IPS-20b (cell line): ENCODE measurements at regions not wholly inside any gene's neighbourhood (a gene's known extent, or its start where the extent isn't known, plus 50 kb on each side); places are given as distances from the start of the nearest gene placed in this dataset.
"Not testable (repeated sequence)": the region's sequence is repeated elsewhere in the genome, so short reads cannot be mapped to it uniquely, and the experiment has no call there.

ENCODE experiments used
- H3K27ac ChIP-seq: one replicate; pipeline ENCODE4 v1.5.1; 2013; ENCODE audit warnings: low read length
- H3K27me3 ChIP-seq: 2 replicates; pipeline ENCODE4 v1.6.1; 2013; ENCODE audit warnings: mild to moderate bottlenecking, low read length, inconsistent platforms; ENCODE audit not compliant: insufficient read depth
- H3K36me3 ChIP-seq: 2 replicates; pipeline ENCODE4 v1.6.1; 2013; ENCODE audit warnings: low read depth, mild to moderate bottlenecking, inconsistent platforms, low read length, moderate library complexity; ENCODE audit not compliant: insufficient read depth
- H3K4me1 ChIP-seq: 2 replicates; pipeline ENCODE4 v1.6.1; 2013; ENCODE audit warnings: mild to moderate bottlenecking, control low read depth, inconsistent platforms, low read length, moderate library complexity; ENCODE audit not compliant: insufficient read depth
- H3K4me3 ChIP-seq: 2 replicates; pipeline ENCODE4 v1.5.1; 2013; ENCODE audit warnings: mild to moderate bottlenecking, low read length, inconsistent platforms
- H3K9ac ChIP-seq: 2 replicates; pipeline ENCODE4 v1.6.1; 2013; ENCODE audit warnings: low read depth, mild to moderate bottlenecking, inconsistent platforms, low read length, moderate library complexity
- H3K9me3 ChIP-seq: 2 replicates; pipeline ENCODE4 v1.6.1; 2013; ENCODE audit warnings: mild to moderate bottlenecking, low read depth, low read length, inconsistent platforms; ENCODE audit not compliant: insufficient read depth

DNA sequence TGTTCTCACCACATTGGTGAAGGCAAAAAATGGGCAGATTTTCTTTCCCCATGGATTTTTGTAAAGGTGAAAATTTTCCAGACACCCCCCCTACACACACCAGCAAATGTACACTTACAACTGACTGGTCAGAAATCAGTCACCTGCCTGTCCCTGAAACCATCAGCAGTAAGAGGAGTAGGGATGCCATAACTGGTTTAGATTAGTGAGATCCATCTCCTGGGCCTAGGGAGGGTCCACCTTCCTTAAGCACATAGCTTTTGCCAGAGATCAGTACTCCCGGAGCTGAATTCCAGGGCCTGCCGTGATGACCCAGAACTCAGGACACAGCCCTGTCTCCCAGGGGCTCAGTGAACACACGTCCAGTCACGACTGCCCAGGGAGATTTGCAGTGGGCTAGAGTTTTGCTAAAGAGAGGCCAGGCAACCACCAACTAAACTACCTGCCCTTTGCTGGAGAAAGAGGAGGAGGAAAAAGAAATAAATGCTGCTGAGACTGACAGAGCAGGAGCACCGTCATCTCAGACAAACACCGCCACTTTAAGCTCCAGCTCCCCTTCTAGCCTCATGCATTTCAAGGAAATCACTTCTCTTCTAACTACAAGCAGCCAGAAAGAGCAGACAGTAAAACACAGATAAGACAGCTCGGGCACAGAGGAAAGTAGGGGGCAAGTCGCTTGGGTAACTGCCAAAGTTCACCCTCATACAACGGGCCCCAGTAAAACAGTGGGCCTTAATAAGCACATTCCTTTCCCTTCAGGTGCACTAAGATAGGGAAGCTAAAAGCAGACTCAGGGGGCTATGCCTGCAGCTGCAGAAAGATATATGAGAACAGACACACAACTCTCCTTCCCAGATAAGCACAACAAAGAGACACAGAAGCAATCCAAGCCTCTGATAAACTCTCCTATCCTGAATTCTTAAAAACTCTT, 82.6 kb upstream of the SPTLC3 start:
- peaks cover 10% of the 10 kb centered on the region; the same call in 1 of the 2 replicates for H3K9me3 ChIP-seq

DNA sequence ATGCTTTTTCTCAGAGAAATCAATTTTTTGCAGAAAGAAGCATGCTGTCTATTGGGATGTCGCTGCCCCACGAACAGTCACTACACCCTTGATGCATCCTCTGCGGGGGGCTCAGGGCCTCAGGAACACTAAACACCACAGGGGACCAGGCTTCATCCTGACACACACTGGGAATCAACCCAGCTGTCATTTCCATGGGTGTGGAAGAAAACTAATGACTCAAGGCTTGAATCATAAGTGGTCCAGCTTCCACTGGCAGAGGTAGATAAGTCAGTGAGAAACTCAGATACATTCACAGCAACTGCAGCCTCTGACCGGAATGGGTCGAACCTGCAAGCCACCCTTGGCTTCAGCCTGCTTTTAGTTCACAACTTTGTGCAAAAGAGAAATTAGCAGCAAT, 81.3 kb upstream of the SPTLC3 start:
- Histone ChIP-seq H3K9ac (no peak overlapping the region), H3K27ac (no peak overlapping the region), H3K27me3 (no peaks in the 10 kb centered on the region), H3K36me3 (no peaks in the 10 kb centered on the region), H3K4me3 (no peak overlapping the region), H3K4me1 (peaks cover 11% of the 10 kb centered on the region; the same call in 1 of the 2 replicates), H3K9me3 (no peaks in the 10 kb centered on the region; the same call in 1 of the 2 replicates)

More for the DNA sequence above, 82.6 kb upstream of the SPTLC3 start:
- H3K9ac ChIP-seq: no peak overlapping the region
- peaks cover 11% of the 10 kb centered on the region; the same call in 1 of the 2 replicates for H3K4me1 ChIP-seq
- no peak overlapping the region for H3K27ac ChIP-seq
- no peaks in the 10 kb centered on the region for H3K27me3 ChIP-seq
- no peaks in the 10 kb centered on the region for H3K36me3 ChIP-seq
- no peak overlapping the region for H3K4me3 ChIP-seq

DNA sequence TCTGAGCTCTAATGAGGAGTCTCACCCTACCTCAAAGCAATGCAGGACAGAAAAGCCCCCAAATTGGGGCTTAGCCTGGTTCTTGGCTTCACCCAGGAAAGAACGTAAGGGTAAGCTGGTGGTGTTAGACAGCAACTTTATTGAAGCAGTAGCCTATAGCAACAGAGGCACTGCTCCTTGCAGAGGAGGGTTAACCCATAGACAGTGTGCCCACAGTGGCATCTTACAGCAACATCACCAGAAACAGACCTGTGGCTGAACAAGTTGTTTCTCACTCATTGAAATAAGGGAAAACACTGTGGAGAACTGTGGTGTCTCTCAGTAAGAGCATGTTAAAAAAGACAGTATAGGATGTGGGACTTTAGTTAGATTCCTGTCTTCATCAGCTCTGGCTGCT, 80.4 kb upstream of the SPTLC3 start:
- H3K36me3 ChIP-seq: no peaks in the 10 kb centered on the region
- H3K27me3 ChIP-seq: no peaks in the 10 kb centered on the region
- no peaks in the 10 kb centered on the region for H3K9me3 ChIP-seq
- no peak overlapping the region for H3K9ac ChIP-seq
- H3K4me1 ChIP-seq: peaks cover 11% of the 10 kb centered on the region; the same call in 1 of the 2 replicates
- H3K4me3 ChIP-seq: no peak overlapping the region
- H3K27ac ChIP-seq: no peak overlapping the region

DNA sequence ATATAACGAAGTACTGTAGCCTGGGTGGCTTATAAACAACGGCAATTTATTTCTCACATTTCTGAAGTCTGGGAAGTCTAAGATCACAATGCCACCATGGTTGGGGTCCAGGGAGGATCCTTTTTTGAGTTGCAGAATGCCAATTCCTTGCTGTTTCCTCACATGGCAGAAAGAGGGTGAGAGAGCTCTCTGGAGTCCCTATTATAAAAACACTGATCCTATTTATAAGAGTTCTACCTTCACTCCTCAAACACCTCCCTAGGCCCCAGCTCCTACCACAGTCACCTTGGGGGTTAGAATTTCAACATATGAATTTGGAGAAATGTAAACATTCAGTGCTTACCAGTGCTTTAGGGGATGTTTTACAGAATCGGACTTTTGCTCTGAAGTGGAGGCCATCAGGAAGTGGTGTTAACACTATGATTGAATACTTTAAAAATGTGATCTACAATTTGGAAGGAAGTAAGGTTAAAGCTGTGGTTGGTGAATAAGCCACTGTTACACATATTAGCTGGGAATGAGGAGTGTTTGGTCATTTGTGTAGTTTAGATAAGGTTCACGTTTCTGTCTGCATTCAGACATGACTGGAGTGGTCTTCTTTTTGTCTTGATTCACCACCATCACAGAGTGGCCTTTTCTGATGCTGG, 79.9 kb upstream of the SPTLC3 start:
- H3K9me3 ChIP-seq: no peaks in the 10 kb centered on the region
- H3K27me3 ChIP-seq: no peaks in the 10 kb centered on the region
- H3K4me3 ChIP-seq: no peak overlapping the region
- no peaks in the 10 kb centered on the region for H3K36me3 ChIP-seq
- H3K9ac ChIP-seq: no peak overlapping the region
- peaks cover 9% of the 10 kb centered on the region; the same call in 1 of the 2 replicates for H3K4me1 ChIP-seq
- H3K27ac ChIP-seq: no peak overlapping the region

DNA sequence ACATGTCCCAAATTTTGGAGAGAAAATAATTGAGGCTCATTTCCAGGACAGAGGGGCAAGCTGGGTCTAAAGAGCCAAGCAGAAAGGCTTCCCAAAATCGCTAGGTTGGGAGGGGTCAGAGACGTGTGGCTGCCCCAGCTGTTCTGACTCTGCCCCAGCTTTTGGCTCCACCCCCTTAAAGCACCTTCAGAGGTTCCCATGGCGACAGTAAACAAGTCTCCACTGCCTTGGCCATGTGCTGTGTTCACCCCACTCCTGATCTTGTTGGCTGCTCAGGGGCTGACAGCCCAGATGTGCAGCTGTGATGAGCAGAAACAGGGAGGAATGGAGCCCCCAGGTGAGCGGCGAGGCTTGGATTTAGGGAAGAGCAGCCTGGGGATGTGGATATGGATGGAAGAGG, 72.8 kb upstream of the SPTLC3 start:
- Histone ChIP-seq H3K36me3 (no peaks in the 10 kb centered on the region), H3K9ac (no peak overlapping the region), H3K4me3 (no peak overlapping the region), H3K4me1 (no peaks in the 10 kb centered on the region), H3K9me3 (no peaks in the 10 kb centered on the region), H3K27me3 (no peaks in the 10 kb centered on the region), H3K27ac (no peak overlapping the region)

DNA sequence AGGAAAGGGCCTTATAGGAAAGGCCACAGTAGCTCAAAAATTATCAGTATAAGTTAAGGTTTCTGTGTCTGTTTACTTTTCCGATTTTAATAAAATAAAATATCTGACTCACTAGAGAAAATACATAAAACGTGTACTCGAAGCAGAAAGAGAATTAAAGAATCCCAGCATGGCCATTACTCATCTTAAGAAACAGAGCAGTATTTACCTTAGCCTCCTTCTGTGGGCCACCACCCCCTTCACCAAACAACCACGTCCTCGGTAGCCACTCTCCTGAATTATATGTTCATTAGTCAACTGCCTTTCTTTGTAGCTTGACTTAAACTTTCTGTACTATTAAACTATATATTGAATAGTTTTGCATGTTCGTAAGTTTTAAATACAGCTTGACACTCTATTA, 72.2 kb upstream of the SPTLC3 start:
- no peaks in the 10 kb centered on the region for H3K9me3 ChIP-seq
- H3K9ac ChIP-seq: no peak overlapping the region
- no peaks in the 10 kb centered on the region for H3K4me1 ChIP-seq
- no peaks in the 10 kb centered on the region for H3K27me3 ChIP-seq
- H3K27ac ChIP-seq: no peak overlapping the region
- H3K4me3 ChIP-seq: no peak overlapping the region
- no peaks in the 10 kb centered on the region for H3K36me3 ChIP-seq

DNA sequence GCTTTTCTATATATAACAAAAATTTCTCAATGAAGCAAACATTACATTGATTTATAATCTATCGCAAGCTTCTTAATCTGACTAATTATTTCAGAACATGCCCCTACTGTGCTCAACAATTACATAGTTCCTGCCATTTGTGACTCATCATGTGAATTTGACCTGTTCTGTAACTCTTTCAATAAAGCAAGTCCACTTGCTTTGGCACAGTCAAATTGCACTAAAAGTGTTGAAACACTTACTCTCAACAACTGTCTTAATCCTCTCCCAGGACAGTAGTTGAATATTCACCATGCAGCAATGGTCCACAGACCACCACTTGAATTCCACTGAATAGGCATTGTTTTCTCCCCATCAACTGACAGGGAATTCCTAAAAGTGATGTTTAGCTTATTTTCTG, 67.7 kb upstream of the SPTLC3 start:
- no peak overlapping the region for H3K4me3 ChIP-seq
- no peaks in the 10 kb centered on the region for H3K36me3 ChIP-seq
- no peak overlapping the region for H3K27ac ChIP-seq
- H3K4me1 ChIP-seq: no peaks in the 10 kb centered on the region
- H3K9ac ChIP-seq: no peak overlapping the region
- H3K9me3 ChIP-seq: no peaks in the 10 kb centered on the region
- no peaks in the 10 kb centered on the region for H3K27me3 ChIP-seq

DNA sequence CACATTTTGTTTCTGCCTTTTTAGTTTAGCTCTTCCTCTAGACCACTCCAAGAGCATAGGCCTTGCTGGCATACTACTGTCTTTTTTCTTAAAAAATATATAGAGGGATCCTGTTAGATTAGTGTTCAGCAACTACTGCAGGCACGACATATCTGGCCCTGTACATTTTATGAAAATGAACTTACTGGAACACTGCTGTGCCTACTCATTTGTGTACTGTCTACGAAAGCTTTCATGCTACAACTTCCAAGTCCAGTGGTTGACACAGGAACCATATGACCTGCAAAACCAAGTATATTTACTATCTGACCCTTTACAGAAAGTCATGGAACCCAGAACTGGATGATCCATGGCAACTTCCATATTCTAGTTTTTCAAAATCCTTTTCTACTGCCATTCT, 66.6 kb upstream of the SPTLC3 start:
- no peak overlapping the region for H3K27ac ChIP-seq

DNA sequence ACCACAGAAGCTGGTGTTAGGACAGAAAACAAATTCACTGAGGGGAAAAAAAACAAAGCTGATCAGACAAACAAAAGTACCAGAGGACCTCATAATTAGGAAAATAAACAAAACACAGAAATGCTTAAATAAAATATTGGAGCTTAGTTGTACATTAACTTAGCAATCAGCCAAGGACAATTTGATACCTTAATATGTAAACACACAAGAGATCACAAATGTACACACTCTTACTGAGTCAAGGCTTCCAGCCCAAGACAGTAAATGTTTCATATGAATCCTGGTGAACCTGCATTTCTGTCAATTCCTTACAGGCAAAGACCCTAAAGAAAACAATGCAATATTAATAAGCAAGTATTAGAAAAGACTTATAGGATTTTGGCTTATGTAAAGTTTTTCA, 62.0 kb upstream of the SPTLC3 start:
- Histone ChIP-seq H3K36me3 (no peaks in the 10 kb centered on the region), H3K9ac (no peak overlapping the region), H3K4me1 (no peaks in the 10 kb centered on the region), H3K27ac (no peak overlapping the region), H3K4me3 (no peak overlapping the region), H3K9me3 (no peaks in the 10 kb centered on the region), H3K27me3 (no peaks in the 10 kb centered on the region)

More for the DNA sequence above, 66.6 kb upstream of the SPTLC3 start:
- Histone ChIP-seq H3K4me3 (no peak overlapping the region), H3K9ac (no peak overlapping the region), H3K9me3 (no peaks in the 10 kb centered on the region), H3K27me3 (no peaks in the 10 kb centered on the region), H3K4me1 (no peaks in the 10 kb centered on the region), H3K36me3 (no peaks in the 10 kb centered on the region)

DNA sequence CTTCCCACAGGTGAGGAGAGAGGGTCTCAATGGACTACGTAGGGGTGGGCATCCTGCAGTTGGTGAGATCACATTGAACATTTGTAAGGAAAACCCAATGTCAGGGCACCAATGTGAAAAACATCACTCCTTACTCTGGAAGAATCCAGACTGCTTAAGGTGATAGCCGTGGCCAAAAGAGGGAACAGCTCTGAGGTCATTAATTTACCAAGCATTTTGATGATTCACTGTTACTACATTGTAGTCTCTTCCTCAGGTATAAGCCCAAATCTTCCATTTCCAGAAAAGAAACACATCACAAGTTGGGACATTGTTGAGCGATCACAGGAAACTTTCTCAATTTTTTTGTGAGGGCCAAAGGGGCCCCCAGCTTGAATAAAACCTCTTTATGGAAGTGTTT, 61.1 kb upstream of the SPTLC3 start:
- Histone ChIP-seq H3K9me3 (no peaks in the 10 kb centered on the region), H3K9ac (no peak overlapping the region), H3K36me3 (no peaks in the 10 kb centered on the region), H3K27ac (no peak overlapping the region), H3K4me1 (no peaks in the 10 kb centered on the region), H3K27me3 (no peaks in the 10 kb centered on the region), H3K4me3 (no peak overlapping the region)

DNA sequence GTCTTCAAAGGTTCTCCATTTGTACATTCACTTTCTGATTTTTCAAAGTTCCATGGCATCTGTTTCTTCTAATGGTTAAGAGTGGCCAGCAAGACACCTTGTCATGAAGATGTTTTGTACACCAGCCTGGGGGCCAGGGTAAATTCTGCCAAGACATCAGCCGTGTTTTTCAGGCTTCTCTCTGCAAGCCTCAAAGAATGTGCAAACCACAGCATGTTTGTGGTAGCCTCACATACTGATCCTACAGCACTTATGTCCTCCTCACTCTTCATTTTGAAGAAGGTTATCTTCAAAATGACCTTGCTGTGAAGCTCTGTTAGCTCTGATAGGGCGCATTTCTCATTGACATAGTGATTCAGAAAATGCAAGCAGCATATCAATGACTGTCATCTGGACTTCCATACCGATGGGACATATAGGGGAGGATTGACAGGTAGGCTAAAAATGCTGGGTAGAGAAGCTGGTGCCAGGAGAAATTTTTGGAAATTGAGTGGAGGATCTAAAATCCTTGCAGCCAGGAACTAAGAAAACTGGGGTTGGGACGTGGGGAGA, 59.3 kb upstream of the SPTLC3 start:
- H3K27me3 ChIP-seq: no peaks in the 10 kb centered on the region
- no peaks in the 10 kb centered on the region for H3K4me1 ChIP-seq
- H3K36me3 ChIP-seq: no peaks in the 10 kb centered on the region
- H3K9me3 ChIP-seq: no peaks in the 10 kb centered on the region
- no peak overlapping the region for H3K27ac ChIP-seq
- H3K9ac ChIP-seq: no peak overlapping the region
- H3K4me3 ChIP-seq: no peak overlapping the region

DNA sequence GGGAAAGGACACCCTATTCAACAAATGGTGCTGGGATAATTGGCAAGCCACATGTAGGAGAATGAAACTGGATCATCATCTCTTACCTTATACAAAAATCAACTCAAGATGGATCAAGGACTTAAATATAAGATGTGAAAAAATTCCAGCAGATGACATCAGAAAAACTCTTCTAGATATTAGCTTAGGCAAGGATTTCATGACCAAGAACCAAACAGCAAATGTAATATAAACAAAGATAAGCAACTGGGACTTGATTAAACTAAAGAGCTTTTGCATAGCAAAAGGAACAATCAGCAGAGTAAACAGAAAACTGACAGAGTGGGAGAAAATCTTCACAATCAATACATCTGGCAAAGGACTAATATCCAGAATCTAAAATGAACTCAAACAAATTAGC, 54.5 kb upstream of the SPTLC3 start:
- not testable (repeated sequence) for H3K4me1 ChIP-seq, H3K4me3 ChIP-seq, H3K9ac ChIP-seq, H3K9me3 ChIP-seq, H3K36me3 ChIP-seq, H3K27ac ChIP-seq, H3K27me3 ChIP-seq
